OCI-LY7 (cell line): ENCODE measurements at regions not wholly inside any gene's neighbourhood (a gene's known extent, or its start where the extent isn't known, plus 50 kb on each side); places are given as distances from the start of the nearest gene placed in this dataset.

ENCODE experiments used
- BruUV-seq: library from RNA; stranded (reverse); fragments of 400-500 nt; replicated peaks from 2 replicates; lab custom pipeline; 2021; lab: Mats Ljungman, UMichigan
- CTCF ChIA-PET: fragments of 300-600 bp; sonication (Branson Sonifier 250); formaldehyde crosslinking; loops from one replicate; lab custom pipeline; 2022; ENCODE audit warnings: antibody characterized with exemption; ENCODE audit not compliant: unreplicated experiment; lab: Charles Lee
- POLR2A ChIA-PET: fragments of 300-600 bp; sonication (Branson Sonifier 250); formaldehyde crosslinking; loops from one replicate; lab custom pipeline; 2022; ENCODE audit warnings: antibody characterized with exemption; lab: Charles Lee
- DNase-seq: peaks from one replicate; pipeline ENCODE4 v3.0.0-alpha.2; 2015; ENCODE audit warnings: low spot score
- H2AFZ ChIP-seq: fragments of 200-600 bp; sonication (generic), shearing (Covaris generic); 2 replicates; pipeline ENCODE4 v1.6.1; 2014; ENCODE audit warnings: mild to moderate bottlenecking, antibody characterized with exemption, low read length, moderate library complexity
- H3K27ac ChIP-seq: fragments of 200-600 bp; sonication (generic); 2 replicates; pipeline ENCODE4 v1.5.1; 2014; ENCODE audit warnings: mixed run types, low read depth, mild to moderate bottlenecking, moderate library complexity, low read length, inconsistent platforms; ENCODE audit not compliant: poor library complexity, severe bottlenecking
- H3K36me3 ChIP-seq: fragments of 200-600 bp; sonication (generic); 2 replicates; pipeline ENCODE4 v1.6.1; 2014; ENCODE audit warnings: mild to moderate bottlenecking, antibody characterized with exemption, low read length, moderate library complexity, mixed read lengths; ENCODE audit not compliant: insufficient read depth
- H3K4me1 ChIP-seq: fragments of 200-600 bp; sonication (generic); 2 replicates; pipeline ENCODE4 v1.5.1; 2014; ENCODE audit warnings: mild to moderate bottlenecking, low read length; ENCODE audit not compliant: insufficient read depth, poor library complexity, severe bottlenecking
- H3K4me2 ChIP-seq: fragments of 200-600 bp; sonication (generic); 2 replicates; pipeline ENCODE4 v1.6.1; 2014; ENCODE audit warnings: mild to moderate bottlenecking, low read length
- H3K4me3 ChIP-seq: fragments of 200-600 bp; sonication (generic); 2 replicates; pipeline ENCODE4 v1.5.1; 2014; ENCODE audit warnings: mild to moderate bottlenecking, low read depth, low read length; ENCODE audit not compliant: poor library complexity, severe bottlenecking
- H3K79me2 ChIP-seq: fragments of 200-600 bp; sonication (generic); 2 replicates; pipeline ENCODE4 v1.6.1; 2016; ENCODE audit warnings: low read depth, mild to moderate bottlenecking, low read length, moderate library complexity, mixed read lengths; ENCODE audit not compliant: insufficient read depth
- H3K9me2 ChIP-seq: fragments of 200-600 bp; sonication (generic); 2 replicates; pipeline ENCODE4 v1.6.1; 2016; ENCODE audit warnings: mild to moderate bottlenecking, low read length, mixed read lengths; ENCODE audit not compliant: insufficient read depth
- H3K9me3 ChIP-seq: fragments of 200-600 bp; sonication (generic); 2 replicates; pipeline ENCODE4 v1.6.1; 2014; ENCODE audit warnings: mild to moderate bottlenecking, mixed run types, low read length, mixed read lengths
- H4K20me1 ChIP-seq: fragments of 200-600 bp; sonication (generic); 2 replicates; pipeline ENCODE4 v1.6.1; 2014; ENCODE audit warnings: mild to moderate bottlenecking, antibody characterized with exemption, low read length, moderate library complexity, mixed read lengths; ENCODE audit not compliant: insufficient read depth
- EZH2phosphoT487 ChIP-seq: fragments of 200-600 bp; sonication (generic); IDR thresholded peaks from 2 replicates; pipeline ENCODE4 v1.6.1; 2018; ENCODE audit warnings: low read depth, borderline replicate concordance, mild to moderate bottlenecking, mixed run types, antibody characterized with exemption, low read length, moderate library complexity, mixed read lengths
- intact Hi-C: fragments of 100-400 bp; cut with micrococcal nuclease; formaldehyde crosslinking; loops from one replicate; pipeline ENCODE4 v1.10.0; 2022; ENCODE audit not compliant: unreplicated experiment
- TF ChIP-seq, protein P1 (sequence below): fragments of 200-600 bp; sonication (generic); conservative IDR thresholded peaks from 2 replicates; pipeline ENCODE4 v1.5.1; 2014; ENCODE audit warnings: mild to moderate bottlenecking, antibody characterized with exemption, low read length, moderate library complexity, mixed read lengths

- CTCF ChIA-PET = no interaction called here
- no peaks in the 10 kb centered on the region for H4K20me1 ChIP-seq
- no peak for DNase-seq
These were observed 482.0 kb downstream of the KCNA4 start for GRCh38 chr11:29534836-29535235.

DNA sequence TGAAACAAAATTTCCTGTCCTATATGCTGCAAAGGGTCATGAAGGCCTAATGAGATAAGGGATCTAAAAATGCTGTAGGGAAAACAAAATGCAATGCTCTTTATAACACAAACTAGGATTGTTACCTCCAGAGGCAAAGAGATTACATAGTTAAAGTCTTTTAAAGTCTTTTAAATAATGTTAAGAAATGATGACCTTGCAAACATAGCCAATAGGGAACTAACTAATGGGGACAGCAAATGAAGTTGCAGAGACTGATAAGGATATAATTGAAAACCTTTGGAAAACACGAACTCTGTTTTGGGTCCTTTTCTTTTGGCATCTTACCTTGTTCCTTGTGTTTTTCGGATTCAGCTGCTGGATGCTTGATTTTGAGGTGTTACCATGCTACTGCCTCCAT, 485.9 kb downstream of the KCNA4 start:
- Histone ChIP-seq H3K9me3 (no peaks in the 10 kb centered on the region), H3K4me1 (no peaks in the 10 kb centered on the region), H3K79me2 (no peaks in the 10 kb centered on the region), H4K20me1 (no peaks in the 10 kb centered on the region), H3K4me3 (no peak overlapping the region), H3K27ac (no peak overlapping the region), H3K9me2 (no peaks in the 10 kb centered on the region), H2AFZ (no peak overlapping the region), H3K36me3 (no peaks in the 10 kb centered on the region), H3K4me2 (no peak overlapping the region)
- TF ChIP-seq EZH2phosphoT487 = no peak
- TF ChIP-seq, protein P1, sequence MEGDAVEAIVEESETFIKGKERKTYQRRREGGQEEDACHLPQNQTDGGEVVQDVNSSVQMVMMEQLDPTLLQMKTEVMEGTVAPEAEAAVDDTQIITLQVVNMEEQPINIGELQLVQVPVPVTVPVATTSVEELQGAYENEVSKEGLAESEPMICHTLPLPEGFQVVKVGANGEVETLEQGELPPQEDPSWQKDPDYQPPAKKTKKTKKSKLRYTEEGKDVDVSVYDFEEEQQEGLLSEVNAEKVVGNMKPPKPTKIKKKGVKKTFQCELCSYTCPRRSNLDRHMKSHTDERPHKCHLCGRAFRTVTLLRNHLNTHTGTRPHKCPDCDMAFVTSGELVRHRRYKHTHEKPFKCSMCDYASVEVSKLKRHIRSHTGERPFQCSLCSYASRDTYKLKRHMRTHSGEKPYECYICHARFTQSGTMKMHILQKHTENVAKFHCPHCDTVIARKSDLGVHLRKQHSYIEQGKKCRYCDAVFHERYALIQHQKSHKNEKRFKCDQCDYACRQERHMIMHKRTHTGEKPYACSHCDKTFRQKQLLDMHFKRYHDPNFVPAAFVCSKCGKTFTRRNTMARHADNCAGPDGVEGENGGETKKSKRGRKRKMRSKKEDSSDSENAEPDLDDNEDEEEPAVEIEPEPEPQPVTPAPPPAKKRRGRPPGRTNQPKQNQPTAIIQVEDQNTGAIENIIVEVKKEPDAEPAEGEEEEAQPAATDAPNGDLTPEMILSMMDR = no peak
- no peak for DNase-seq
- intact Hi-C loops = no loop called here
- no TSS peak for BruUV-seq
- POLR2A ChIA-PET = no interaction called here
- CTCF ChIA-PET = no interaction called here

More at GRCh38 chr11:29534836-29535235, 482.0 kb downstream of the KCNA4 start:
- Histone ChIP-seq H3K27ac (no peak overlapping the region), H3K4me3 (no peak overlapping the region), H3K9me2 (no peaks in the 10 kb centered on the region), H3K9me3 (no peaks in the 10 kb centered on the region), H2AFZ (no peak overlapping the region), H3K4me2 (no peak overlapping the region), H3K36me3 (no peaks in the 10 kb centered on the region), H3K4me1 (no peaks in the 10 kb centered on the region), H3K79me2 (no peaks in the 10 kb centered on the region)
- no peak for TF ChIP-seq EZH2phosphoT487
- TF ChIP-seq, protein P1 = no peak
- no TSS peak for BruUV-seq
- intact Hi-C loops = no loop called here
- POLR2A ChIA-PET = no interaction called here

GRCh38 chr11:29527391-29527936, 489.4 kb downstream of the KCNA4 start:
- no peaks in the 10 kb centered on the region for H3K79me2 ChIP-seq
- H3K9me3 ChIP-seq = no peaks in the 10 kb centered on the region
- no peak overlapping the region for H3K4me3 ChIP-seq
- CTCF ChIA-PET = no interaction called here
- BruUV-seq = no TSS peak
- TF ChIP-seq, protein P1 = peak; percentile 68
- no peak for TF ChIP-seq EZH2phosphoT487
- intact Hi-C loops = no loop called here
- H3K27ac ChIP-seq = no peak overlapping the region
- H3K9me2 ChIP-seq = no peaks in the 10 kb centered on the region
- no peaks in the 10 kb centered on the region for H4K20me1 ChIP-seq
- H3K36me3 ChIP-seq = no peaks in the 10 kb centered on the region
- peak; percentile 65 for DNase-seq
- no peak overlapping the region for H3K4me2 ChIP-seq
- H2AFZ ChIP-seq = no peak overlapping the region
- POLR2A ChIA-PET = interaction anchor here (0.9 to 1.6 kb wide), 2 partner anchors 12 to 22 kb away, joined by 4 read pairs; no protein-coding TSS in a partner anchor
- H3K4me1 ChIP-seq = no peaks in the 10 kb centered on the region
